ENCODE measurements at regions not wholly inside any gene's neighbourhood (a gene's known extent, or its start where the extent isn't known, plus 50 kb on each side); places are given as distances from the start of the nearest gene placed in this dataset.
"Not testable (repeated sequence)": the region's sequence is repeated elsewhere in the genome, so short reads cannot be mapped to it uniquely, and the experiment has no call there.

DNA sequence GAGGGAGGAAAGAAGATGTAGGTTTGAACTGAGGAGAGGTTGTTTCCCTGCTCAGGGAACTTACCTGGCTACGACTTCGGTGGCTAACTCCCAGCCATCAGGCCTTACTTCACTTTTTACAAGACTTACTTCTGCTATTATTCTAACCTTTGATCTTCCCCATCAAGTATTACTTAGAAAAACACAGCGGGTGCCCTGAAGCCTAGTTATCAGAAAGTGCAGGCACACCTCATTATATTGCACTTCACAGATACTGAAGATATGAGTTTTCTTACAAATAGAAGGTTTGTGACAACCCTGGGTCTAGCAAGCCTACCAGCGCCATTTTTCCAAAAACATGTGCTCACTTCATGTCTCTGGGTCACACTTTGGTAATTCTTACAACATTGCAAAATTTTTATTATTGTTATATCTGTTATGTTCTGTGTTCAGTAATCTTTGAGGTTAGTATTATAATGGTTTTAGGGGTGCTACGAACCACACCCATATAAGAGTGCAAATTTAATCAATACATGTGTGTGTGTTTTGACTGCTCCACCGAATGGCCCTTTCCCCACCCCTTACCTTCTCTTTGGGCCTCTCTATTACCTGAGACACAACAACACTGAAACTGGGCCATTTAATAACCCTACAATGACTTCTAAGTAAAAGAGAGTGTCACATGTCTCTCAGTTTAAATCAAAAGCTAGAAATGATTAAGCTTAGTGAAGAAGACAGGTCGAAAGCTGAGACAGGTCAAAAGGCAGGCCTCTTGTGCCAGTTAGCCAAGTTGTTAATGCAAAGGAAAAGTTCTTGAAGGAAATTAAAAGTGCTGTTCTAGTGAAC is 2102.7 kb upstream of the WWC1 start:
- no peak for DNase-seq (ENCODE audit: low spot score)

DNA sequence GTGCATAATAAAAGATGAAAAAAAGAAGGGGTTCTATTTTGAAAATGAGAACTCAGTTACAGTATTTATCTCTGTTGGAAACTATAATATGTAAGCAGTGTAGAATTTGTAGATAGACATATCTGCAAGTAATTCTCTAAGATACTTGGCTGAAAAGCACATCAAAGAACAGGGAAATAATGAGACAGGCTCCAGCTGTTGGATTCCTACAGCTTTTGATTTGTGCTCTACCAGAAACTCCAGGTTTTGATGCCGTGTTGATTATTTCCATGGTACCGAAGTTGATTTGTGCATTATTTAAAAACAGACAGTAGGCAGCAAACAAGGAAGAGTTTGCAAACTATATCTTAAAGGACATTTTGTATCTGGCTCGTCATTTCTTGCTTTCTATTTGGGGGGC is 2098.7 kb upstream of the WWC1 start:
- DNase-seq (ENCODE audit: low spot score): no peak

DNA sequence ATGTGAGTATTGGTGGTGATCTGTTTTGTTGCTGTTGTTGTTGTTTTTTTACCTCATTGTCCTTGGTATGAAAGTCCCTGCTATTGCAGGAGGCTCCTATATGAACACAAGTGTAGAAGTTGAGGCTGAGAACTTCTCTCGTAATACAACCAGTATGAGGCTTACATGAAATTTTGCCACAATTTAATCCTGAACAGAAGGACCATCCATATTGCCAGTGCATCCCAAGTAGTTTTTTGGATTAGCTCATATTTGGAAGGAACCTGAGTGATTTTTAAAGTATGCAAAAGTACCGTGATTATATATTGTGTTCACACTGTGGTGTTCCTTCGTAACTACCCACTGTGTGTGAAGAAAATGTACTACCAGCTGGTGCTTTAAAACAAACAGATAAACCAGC is 2095.5 kb upstream of the WWC1 start:
- DNase-seq (ENCODE audit: low spot score): no peak

DNA sequence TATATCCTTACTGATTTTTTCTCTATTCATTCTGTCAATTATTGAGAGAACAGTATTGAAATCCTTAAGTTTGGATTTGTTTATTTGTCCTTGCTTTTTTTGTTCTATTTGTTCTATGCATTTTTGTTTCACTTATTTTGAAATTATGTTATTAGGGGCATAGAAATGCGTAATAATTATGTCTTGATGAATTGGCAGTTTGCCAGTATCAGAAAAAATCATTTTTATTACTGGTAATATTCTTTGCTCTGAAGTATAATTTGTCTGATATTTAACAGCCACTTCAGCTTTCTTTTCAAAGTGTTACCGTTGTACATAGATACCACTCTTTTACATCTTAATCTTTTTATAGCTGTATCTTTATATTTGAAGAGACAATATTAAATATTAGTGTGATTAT is 2090.9 kb upstream of the WWC1 start:
- DNase-seq (ENCODE audit: low spot score): no peak

DNA sequence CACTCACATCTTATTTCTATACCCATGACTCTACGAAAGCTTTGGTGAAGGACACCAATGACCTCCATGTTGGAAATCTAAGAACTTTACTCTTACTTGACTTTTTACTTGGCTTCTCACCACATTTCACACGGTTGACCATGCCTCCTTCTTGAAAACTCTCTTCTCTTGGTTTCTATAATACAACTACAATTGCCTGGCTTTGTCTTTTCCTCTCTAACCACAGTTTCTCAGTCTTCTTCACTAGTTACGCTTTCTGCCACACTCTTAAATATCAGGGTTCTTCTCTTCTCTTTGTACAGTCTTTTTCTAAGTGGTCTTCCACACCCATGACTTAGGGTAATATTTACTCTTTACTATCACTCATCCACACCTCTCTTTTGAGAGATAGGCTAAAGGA is 2079.8 kb upstream of the WWC1 start:
- DNase-seq (ENCODE audit: low spot score): no peak

DNA sequence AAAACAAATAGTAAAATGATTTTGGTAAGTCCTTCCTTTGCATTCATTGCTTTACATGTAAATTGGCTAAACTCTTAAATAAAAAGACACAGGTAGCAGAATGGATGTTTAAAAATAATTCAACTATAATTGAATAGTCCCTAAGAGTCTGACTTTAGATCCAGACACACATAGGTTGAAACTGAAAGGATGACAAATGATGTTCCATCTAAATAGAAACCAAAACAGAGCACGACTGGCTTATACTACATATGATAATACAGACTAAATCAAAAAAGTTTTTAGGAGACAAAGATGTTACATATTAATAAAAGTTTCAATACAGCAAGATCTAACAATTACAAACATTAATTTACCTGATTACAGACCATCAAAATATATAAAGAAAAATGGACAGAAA is 2055.1 kb upstream of the WWC1 start:
- DNase-seq (ENCODE audit: low spot score): no peak

DNA sequence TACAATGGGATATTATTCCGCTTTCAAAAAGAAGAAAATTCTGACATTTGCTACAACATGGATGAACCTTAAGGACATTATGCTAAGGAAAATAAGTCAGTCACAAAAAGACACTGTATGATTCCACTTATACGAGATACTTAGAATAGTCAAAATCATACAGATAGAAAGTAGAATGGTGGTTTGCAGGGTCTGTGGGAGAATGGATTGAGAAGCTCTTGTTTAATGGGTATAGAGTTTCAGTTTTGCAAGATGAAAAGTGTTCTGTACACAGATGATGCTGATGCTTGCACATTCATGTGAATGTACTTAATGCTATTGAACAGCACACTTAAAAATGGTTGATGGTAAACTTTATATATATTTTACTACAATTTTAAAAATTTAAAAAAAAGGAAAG is 2050.7 kb upstream of the WWC1 start:
- no peak for DNase-seq (ENCODE audit: low spot score)

DNA sequence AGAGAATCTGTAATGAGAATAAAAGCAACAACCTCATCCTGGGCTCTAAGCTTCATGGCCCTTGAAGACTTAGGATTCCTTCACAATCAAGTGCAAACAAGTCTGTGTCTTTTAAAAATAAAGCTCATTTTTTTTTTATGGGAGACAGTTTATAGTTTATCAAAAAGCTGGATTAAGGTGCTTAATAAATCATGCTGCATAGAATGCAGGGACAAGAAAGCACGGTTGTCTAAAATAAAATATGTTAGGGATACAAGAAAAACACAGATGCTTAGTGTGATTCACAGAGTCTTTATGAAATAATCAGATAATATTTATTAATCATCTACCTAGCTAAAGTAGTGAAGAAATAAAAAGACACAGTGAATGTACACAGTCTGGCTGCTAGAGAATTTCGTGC is 2045.9 kb upstream of the WWC1 start:
- DNase-seq (ENCODE audit: low spot score): no peak

DNA sequence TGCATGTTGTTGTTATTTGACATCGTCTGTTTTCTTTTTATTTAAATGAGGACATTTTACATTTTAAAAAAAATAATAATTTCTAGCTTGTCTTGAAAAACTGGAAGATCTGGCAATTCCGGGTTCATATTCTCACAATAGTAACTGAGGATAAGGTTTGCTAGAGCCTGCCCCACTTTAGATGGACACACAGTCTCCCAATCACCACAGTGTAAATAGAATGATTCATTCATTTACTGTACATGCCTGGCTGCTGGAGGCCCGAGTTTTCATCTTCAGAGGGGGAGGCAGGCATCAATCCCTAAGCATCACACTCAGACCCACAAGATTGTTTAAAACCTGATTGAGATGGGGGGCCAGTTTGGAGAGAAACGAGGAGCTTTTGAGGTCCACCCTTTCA is 2039.7 kb upstream of the WWC1 start:
- no peak for DNase-seq (ENCODE audit: low spot score)

DNA sequence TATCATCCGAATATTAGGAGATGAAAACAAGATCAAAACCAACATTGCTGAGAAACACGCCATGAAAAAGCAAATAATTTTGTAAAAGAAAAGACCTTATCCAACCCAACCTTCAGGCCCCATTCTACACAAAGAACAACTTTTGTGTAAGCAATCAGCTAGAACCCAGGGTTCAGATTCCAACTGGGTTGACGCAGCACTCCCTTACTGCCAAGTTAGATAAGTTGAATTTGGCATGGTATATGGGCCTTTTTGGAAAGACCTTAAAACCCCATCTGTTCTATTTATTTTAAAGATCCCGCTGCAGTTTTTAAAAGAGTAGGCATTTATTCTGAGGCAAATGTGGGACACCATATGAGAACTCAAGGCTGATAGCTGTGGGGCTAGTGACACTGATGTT is 2033.8 kb upstream of the WWC1 start:
- DNase-seq (ENCODE audit: low spot score): no peak

DNA sequence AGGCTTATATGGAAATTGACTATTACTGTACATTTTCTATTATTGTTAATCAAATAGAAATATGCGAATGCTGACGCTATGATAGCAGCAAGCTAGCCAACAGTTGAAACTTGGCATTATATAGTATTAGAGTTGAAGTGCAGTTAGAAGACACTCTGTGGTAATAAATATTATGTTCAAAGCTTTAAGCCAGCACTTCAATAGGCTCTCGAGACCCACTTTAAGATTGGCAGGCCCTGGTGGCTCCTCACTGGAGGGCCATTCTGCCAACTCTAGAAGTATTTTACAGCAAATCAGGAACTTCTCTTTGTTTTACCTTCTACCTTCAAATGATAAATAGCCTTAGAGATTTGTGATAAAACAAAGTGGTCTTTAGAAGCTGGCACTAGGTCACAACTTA is 2029.0 kb upstream of the WWC1 start:
- DNase-seq (ENCODE audit: low spot score): no peak

DNA sequence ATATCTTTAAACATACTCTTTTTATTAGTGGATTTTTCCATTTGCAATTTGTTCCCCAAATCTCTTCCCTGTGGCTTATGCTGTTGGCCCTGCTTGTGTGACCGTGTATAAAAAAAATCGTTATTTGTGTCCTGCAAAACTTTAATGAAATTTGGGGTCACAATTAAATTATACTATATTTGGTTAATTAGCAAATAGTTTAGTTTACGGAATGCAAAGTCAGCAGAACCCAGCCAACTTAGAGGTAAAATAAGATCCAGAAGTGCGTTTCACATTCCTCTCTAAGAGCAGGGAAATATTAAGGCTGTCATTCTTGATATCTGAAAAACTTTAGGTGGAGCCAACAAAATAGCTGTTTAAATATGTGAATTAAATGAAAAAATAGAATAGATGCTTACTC is 2023.5 kb upstream of the WWC1 start:
- DNase-seq (ENCODE audit: low spot score): no peak

DNA sequence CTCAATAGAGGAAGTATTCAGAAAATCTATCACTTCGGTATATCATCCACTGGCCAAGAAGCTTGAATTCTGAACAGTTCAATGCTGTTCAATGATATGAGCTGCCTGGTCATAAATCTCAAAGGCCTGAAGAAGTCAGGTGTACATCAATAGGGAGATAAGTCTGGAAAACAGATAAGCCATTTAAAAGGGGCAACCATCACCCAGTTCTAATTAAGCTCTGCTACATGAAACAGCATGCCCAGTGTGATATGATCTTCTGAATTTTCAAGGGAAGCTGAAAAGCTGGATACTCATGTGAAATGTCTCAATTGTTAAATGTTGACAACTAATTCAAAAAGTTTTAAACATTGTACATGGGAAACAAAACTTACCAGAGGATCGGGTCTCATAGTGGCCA is 2020.7 kb upstream of the WWC1 start:
- DNase-seq (ENCODE audit: low spot score): no peak

DNA sequence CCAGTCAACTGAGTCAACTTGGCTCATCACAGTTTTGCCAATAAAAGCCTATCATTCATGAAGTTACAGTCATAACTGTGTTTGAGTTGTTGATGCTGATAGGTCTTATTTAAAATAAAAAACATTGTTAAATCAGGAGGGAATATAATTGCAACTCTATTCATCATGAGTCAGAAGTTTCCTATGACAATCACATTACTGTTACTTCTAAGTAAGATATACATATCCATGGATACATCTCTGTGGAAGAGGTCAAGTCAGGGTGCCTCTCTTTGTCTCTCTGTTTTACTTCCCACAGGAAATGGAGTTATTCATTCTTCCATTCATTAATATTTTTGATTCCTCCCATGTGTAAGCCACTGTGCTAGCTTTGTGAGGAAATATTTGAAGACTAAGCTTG is 2015.4 kb upstream of the WWC1 start:
- DNase-seq (ENCODE audit: low spot score): no peak

DNA sequence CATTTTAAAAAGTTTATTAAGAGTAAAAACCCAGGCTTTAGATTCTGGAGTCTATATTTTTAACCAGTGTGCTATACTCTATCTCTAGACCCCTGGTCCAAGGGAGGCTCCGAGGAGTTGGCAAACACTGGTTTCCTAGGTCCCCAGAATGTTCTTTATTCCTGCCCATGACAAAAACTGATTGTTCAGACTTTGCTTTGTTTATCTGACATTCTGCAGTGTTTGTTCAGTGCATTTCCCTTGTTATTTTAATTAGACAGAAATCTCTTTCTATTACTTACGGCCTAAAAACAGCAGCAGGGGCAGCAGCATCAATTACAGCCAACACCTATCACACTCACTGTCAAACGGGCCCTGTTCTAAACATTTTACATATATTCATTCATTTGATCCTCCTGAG is 2011.6 kb upstream of the WWC1 start:
- no peak for DNase-seq (ENCODE audit: low spot score)

DNA sequence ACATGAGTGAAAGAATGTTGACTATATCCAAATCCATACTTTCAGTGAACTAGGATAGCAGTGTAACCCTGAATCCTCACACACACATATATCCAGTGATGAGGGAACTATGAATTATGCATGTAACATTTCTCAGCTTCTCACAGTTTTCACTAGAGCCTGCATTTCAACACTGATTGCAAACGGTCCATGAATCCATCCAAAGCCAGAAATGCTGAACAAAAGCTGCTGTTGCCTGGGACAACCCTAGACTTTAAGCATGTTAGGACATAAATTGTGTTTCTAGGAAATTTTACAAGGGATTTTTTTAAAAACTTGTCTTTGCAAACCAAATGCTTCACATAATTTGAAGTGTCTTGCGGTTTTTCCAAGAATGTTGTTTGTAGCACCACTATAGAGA is 2010.0 kb upstream of the WWC1 start:
- no peak for DNase-seq (ENCODE audit: low spot score)

DNA sequence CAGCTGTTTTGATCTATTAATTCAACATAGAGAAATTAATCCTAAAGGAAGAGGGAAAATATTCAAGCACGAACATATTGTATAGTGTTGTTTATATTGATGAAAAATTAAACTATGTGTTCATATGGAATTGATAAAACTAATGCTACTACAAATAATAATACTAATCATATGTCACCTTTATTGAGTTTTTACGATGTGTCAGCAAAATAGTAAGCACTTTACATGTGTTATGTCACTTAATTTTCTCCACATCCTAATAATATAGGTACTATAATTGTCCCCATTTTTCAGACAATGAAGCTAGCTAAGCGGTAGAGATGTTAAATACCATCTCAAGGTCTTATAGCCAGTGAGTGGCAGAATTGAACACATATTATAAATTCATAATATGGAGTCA is 2008.5 kb upstream of the WWC1 start:
- DNase-seq (ENCODE audit: low spot score): no peak

DNA sequence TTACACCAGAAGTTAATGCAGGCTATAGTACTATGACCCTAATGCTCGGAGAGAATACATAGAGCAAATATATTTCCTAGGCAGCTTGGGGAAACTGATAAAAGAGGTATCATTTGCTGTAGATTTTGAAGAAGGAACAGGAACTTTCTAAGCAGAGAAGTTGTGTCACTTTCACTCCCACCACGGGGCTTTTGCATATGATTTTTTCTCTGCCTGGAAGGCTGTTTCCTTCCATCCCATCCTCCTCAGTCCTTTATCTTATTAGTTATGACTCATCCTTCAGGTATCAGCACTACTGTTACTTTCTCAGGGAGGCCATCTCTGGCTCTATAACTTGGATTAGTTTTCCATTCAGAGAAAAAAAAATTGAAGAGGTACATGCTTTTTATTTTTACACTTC is 2006.1 kb upstream of the WWC1 start:
- no peak for DNase-seq (ENCODE audit: low spot score)

DNA sequence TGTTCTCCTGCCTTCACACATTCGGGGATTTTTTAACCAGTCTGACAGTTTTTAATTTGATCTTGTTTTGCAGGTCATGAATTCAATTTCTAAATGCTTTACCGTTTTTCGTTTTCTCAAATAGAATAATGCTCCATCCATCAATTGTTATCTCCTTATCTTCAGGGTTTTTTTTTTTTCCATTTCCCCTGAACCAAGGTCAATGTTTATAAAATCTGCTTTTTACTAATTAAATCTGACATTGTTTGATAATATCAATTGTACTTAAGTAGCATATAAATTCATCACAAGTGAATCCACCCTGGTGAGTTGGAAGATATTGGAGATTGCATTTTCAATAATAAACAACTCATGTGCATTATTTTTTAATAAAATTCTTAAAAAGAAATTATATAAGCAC is 2004.6 kb upstream of the WWC1 start:
- no peak for DNase-seq (ENCODE audit: low spot score)

DNA sequence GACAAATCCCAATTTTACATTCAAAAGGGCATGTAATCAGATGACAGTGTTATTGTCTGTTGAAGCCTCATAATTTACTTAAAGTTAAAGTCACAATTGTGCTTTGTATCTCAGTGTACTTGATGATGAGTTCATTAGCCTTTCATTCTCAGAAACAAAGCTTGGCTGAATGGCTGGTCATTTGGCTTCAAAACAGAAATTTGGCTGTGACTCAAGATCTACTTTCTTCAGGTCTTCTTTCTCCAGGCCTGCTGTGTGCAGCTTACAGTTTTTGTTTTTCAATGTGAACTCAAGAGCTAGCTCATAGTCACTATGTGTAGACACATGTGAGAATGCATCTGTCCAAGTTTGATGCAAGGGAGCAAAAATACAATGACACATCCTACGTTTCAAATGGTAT is 2003.6 kb upstream of the WWC1 start:
- DNase-seq (ENCODE audit: low spot score): no peak

DNA sequence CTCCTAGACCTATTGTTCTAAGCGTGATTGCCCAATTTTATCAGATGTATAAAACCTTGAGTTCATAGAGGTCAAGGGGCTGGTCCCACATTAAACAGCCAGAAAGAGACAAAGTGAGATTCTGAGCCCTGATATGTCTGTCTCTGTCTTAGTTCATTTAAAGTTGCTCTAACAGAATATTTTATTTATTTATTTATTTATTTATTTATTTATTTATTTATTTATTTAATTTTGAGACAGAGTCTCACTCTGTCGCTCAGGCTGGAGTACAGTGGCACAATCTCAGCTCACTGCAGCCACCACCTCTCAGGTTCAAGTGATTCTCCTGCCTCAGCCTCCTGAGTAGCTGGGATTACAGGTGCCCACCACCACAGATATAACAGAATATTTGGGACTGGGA is 1999.6 kb upstream of the WWC1 start:
- DNase-seq (ENCODE audit: low spot score): not testable (repeated sequence)

DNA sequence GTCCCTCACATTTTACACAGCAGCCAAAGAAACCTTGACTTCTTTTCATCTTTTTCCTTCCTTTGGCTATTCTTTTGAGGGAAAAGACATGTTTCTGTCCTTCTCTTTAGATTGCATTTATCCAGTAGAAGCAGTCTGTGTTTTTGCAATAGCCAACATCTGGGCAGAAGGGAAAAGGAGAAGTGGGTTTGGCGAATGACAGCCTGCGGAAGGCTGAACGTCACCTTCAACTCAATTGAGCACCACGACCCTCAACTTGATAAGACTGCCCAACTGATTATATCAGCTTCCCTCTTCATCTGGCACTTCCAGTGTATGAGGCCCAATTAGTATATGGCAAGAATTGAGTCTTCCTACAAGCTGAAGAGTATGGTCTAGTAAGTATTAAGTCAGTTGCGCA is 1997.6 kb upstream of the WWC1 start:
- DNase-seq (ENCODE audit: low spot score): no peak

DNA sequence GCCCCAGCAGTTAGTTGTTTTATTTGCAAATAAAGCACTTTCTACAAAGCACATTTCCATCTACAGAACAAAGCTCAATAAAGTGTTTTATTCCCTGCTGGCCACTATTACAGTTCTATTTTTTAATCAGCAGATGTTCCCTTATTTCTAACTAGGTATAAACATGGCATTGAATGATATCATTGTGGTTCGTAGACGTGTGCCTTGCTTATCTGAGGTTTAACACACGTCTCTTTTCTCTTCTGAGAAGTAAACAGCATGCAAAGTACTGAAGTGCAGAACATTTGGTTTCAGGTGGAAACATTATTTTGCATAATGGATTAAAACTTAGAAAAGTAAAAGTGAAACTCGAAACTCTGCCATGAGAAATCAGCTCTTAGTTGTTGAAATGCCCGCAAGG is 1989.3 kb upstream of the WWC1 start:
- no peak for DNase-seq (ENCODE audit: low spot score)

DNA sequence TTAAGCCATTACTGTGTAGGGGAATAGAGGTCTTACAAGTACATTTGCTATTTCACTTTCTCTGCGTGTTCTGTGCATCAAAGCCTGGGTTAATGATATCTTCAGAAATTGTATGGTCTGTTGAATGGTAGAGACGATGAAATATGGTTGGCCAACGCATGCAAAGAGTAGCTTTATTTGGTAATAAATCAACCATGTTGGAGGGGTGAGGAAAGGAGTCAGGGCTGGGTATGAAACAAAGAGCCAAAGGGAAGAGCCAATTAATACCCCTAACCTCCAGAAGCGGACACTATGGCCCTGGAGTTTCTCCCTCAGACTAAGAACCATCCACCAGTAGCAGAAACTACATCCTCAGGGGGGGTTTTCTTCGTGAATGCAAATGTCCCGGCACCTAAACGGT is 1974.0 kb upstream of the WWC1 start:
- DNase-seq (ENCODE audit: low spot score): no peak
